ENCODE measurements at regions not wholly inside any gene's neighbourhood (a gene's known extent, or its start where the extent isn't known, plus 50 kb on each side); places are given as distances from the start of the nearest gene placed in this dataset.

GRCh38 chr1:58096714-58097113 lies 449.8 kb downstream of the OMA1 start:
- TF ChIP-seq CTCF (IDR thresholded peaks at IDR 0.05; ENCODE audit: extremely low read depth, missing control alignments): no peak
- no peak for DNase-seq (ENCODE audit: low spot score)

GRCh38 chr1:58095183-58095582 lies 451.3 kb downstream of the OMA1 start:
- DNase-seq (ENCODE audit: low spot score): no peak
- TF ChIP-seq CTCF (IDR thresholded peaks at IDR 0.05; ENCODE audit: extremely low read depth, missing control alignments): no peak

- no peak for TF ChIP-seq CTCF (IDR thresholded peaks at IDR 0.05; ENCODE audit: extremely low read depth, missing control alignments)
- DNase-seq (ENCODE audit: low spot score): no peak
Measured at GRCh38 chr1:58094221-58094620, 452.3 kb downstream of the OMA1 start.

- DNase-seq (ENCODE audit: low spot score): no peak
- TF ChIP-seq CTCF (IDR thresholded peaks at IDR 0.05; ENCODE audit: extremely low read depth, missing control alignments): no peak
Measured at GRCh38 chr1:58090640-58091039, 455.9 kb downstream of the OMA1 start.

GRCh38 chr1:58089898-58090534 lies 456.5 kb downstream of the OMA1 start:
- no peak for TF ChIP-seq CTCF (IDR thresholded peaks at IDR 0.05; ENCODE audit: extremely low read depth, missing control alignments)
- DNase-seq (ENCODE audit: low spot score): no peak

GRCh38 chr1:58084266-58084665 lies 462.3 kb downstream of the OMA1 start:
- DNase-seq (ENCODE audit: low spot score): no peak
- TF ChIP-seq CTCF (IDR thresholded peaks at IDR 0.05; ENCODE audit: extremely low read depth, missing control alignments): no peak

GRCh38 chr1:58082596-58082995 lies 463.9 kb downstream of the OMA1 start:
- no peak for TF ChIP-seq CTCF (IDR thresholded peaks at IDR 0.05; ENCODE audit: extremely low read depth, missing control alignments)
- no peak for DNase-seq (ENCODE audit: low spot score)
